ENCODE measurements at regions not wholly inside any gene's neighbourhood (a gene's known extent, or its start where the extent isn't known, plus 50 kb on each side); places are given as distances from the start of the nearest gene placed in this dataset.
"Not testable (repeated sequence)": the region's sequence is repeated elsewhere in the genome, so short reads cannot be mapped to it uniquely, and the experiment has no call there.

- no peak for DNase-seq
Observed at GRCh38 chr4:134687646-134688628, 486.3 kb upstream of the PABPC4L start.

GRCh38 chr4:134677209-134677814 is 475.7 kb upstream of the PABPC4L start:
- DNase-seq: no peak

- no peak for DNase-seq
Observed at GRCh38 chr4:134668237-134668636, 466.6 kb upstream of the PABPC4L start.

GRCh38 chr4:134666640-134667039 is 465.1 kb upstream of the PABPC4L start:
- no peak for DNase-seq

GRCh38 chr4:134665429-134665828 is 463.8 kb upstream of the PABPC4L start:
- DNase-seq: no peak

- DNase-seq: no peak
Observed at GRCh38 chr4:134663742-134664141, 462.2 kb upstream of the PABPC4L start.

- DNase-seq: no peak
Observed at GRCh38 chr4:134650461-134650860, 448.9 kb upstream of the PABPC4L start.

- no peak for DNase-seq
Observed at GRCh38 chr4:134645778-134646177, 444.2 kb upstream of the PABPC4L start.

GRCh38 chr4:134636338-134637051 is 434.9 kb upstream of the PABPC4L start:
- no peak for DNase-seq

- no peak for DNase-seq
Observed at GRCh38 chr4:134634301-134634700, 432.7 kb upstream of the PABPC4L start.

- no peak for DNase-seq
Observed at GRCh38 chr4:134632056-134632455, 430.5 kb upstream of the PABPC4L start.

- DNase-seq: no peak
Observed at GRCh38 chr4:134628066-134628465, 426.5 kb upstream of the PABPC4L start.

- DNase-seq: no peak
Observed at GRCh38 chr4:134627366-134627765, 425.8 kb upstream of the PABPC4L start.

- DNase-seq: no peak
Observed at GRCh38 chr4:134624365-134624764, 422.8 kb upstream of the PABPC4L start.

GRCh38 chr4:134622626-134623575 is 421.3 kb upstream of the PABPC4L start:
- not testable (repeated sequence) for DNase-seq

- no peak for DNase-seq
Observed at GRCh38 chr4:134622199-134622598, 420.6 kb upstream of the PABPC4L start.

- not testable (repeated sequence) for DNase-seq
Observed at GRCh38 chr4:134621715-134622114, 420.1 kb upstream of the PABPC4L start.

- DNase-seq: no peak
Observed at GRCh38 chr4:134610956-134611355, 409.4 kb upstream of the PABPC4L start.

GRCh38 chr4:134610172-134610571 is 408.6 kb upstream of the PABPC4L start:
- DNase-seq: no peak

GRCh38 chr4:134601706-134602105 is 400.1 kb upstream of the PABPC4L start:
- no peak for DNase-seq

- DNase-seq: no peak
Observed at GRCh38 chr4:134591326-134591725, 389.7 kb upstream of the PABPC4L start.

GRCh38 chr4:134585972-134586371 is 384.4 kb upstream of the PABPC4L start:
- DNase-seq: no peak

Data from activated CD4-positive, alpha-beta T cell treated with anti-CD3 and anti-CD28 coated beads, Interleukin-2, Interleukin-6, amounts not matched to agents 100 ng/mL and 50 ng/mL, durations not matched to agents 16 hours and 8 hours (primary cell).